ENCODE measurements at regions not wholly inside any gene's neighbourhood (a gene's known extent, or its start where the extent isn't known, plus 50 kb on each side); places are given as distances from the start of the nearest gene placed in this dataset.
A peak's percentile ranks its signal among the peaks of the same experiment; 100 is the strongest.
"Not testable (repeated sequence)": the region's sequence is repeated elsewhere in the genome, so short reads cannot be mapped to it uniquely, and the experiment has no call there.

GRCh38 chr18:53838746-53839145 is 385.7 kb downstream of the MBD2 start:
- H3K9ac ChIP-seq (ENCODE audit: extremely low read depth, low read length, poor library complexity, severe bottlenecking), result no peak overlapping the region
- DNase-seq, result no peak
- TF ChIP-seq CTCF (conservative IDR thresholded peaks at IDR 0.05), result no peak

GRCh38 chr18:53821141-53821540 is 403.3 kb downstream of the MBD2 start:
- H3K27ac ChIP-seq (ENCODE audit: low read depth, low read length); H3K4me1 Mint-ChIP-seq; H3K27ac Mint-ChIP-seq; H3K9me3 ChIP-seq (ENCODE audit: control insufficient read depth, low read length); H3K4me3 ChIP-seq (ENCODE audit: low read length); H3K27me3 Mint-ChIP-seq (ENCODE audit: insufficient read depth); H3K27me3 ChIP-seq (ENCODE audit: control insufficient read depth, insufficient read depth, low read length, poor library complexity, severe bottlenecking); H3K36me3 ChIP-seq (ENCODE audit: control insufficient read depth, insufficient read depth, low read length); H3K9ac ChIP-seq (ENCODE audit: extremely low read depth, low read length, poor library complexity, severe bottlenecking); H3K36me3 Mint-ChIP-seq (ENCODE audit: low read depth); H3K4me3 Mint-ChIP-seq; H3K4me1 ChIP-seq (ENCODE audit: control insufficient read depth, insufficient read depth, low read length): not testable (repeated sequence)
- WGBS, 2 experiments (ENCODE audit: insufficient coverage in 1 of 2, insufficient read length in 1 of 2), result 40 to 41% methylated on average over 1 of the region's 1 CpG
- DNase-seq, result peak; percentile 69
- peaks cover 19% of the 10 kb centered on the region for H3K9me3 Mint-ChIP-seq

More at GRCh38 chr18:53838746-53839145, 385.7 kb downstream of the MBD2 start:
- 94 to 95% methylated on average over 2 to 3 of the region's 4 CpGs for WGBS, 2 experiments (ENCODE audit: insufficient coverage in 1 of 2, insufficient read length in 1 of 2)
- no peak overlapping the region for H3K4me3 ChIP-seq (ENCODE audit: low read length)
- no peaks in the 10 kb centered on the region for H3K36me3 ChIP-seq (ENCODE audit: control insufficient read depth, insufficient read depth, low read length)
- no peak overlapping the region for H3K27ac ChIP-seq (ENCODE audit: low read depth, low read length)
- H3K9me3 ChIP-seq (ENCODE audit: control insufficient read depth, low read length), result peaks cover 22% of the 10 kb centered on the region
- no peaks in the 10 kb centered on the region for H3K4me1 ChIP-seq (ENCODE audit: control insufficient read depth, insufficient read depth, low read length)
- no peak overlapping the region for H3K27ac Mint-ChIP-seq
- no peaks in the 10 kb centered on the region for H3K27me3 Mint-ChIP-seq (ENCODE audit: insufficient read depth)
- H3K27me3 ChIP-seq (ENCODE audit: control insufficient read depth, insufficient read depth, low read length, poor library complexity, severe bottlenecking), result no peaks in the 10 kb centered on the region
- H3K4me1 Mint-ChIP-seq, result peaks cover 3% of the 10 kb centered on the region
- H3K9me3 Mint-ChIP-seq, result peaks cover 33% of the 10 kb centered on the region
- no peak overlapping the region for H3K4me3 Mint-ChIP-seq
- H3K36me3 Mint-ChIP-seq (ENCODE audit: low read depth), result no peaks in the 10 kb centered on the region

DNA sequence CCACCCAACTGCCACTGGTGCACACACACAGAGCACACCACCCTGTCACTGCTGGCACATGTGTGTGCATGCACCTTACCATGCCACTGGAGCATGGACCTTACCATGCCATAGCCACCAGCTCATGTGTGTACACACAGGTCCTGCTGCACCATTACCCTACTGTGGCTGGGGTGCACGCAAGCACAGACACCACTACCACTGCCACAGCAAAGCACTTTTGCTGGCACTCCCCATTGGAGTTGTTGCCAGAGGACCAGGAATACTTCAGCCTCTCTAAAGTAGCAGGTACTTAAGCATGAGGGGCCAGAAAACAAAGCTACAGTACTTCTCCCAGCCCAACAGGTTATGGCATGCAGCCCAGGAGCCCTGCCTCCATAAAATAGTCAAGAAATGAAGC is 404.8 kb downstream of the MBD2 start:
- no peak overlapping the region for H3K27ac Mint-ChIP-seq
- peaks cover 14% of the 10 kb centered on the region for H3K9me3 Mint-ChIP-seq
- H3K4me1 Mint-ChIP-seq, result peaks cover 10% of the 10 kb centered on the region
- WGBS, 2 experiments (ENCODE audit: insufficient coverage in 1 of 2, insufficient read length in 1 of 2), result 94% methylated on average over 1 of the region's 1 CpG; no CpG with 5 or more reads in 1 of the 2 experiments
- Histone ChIP-seq H3K9me3 (ENCODE audit: control insufficient read depth, low read length) (no peaks in the 10 kb centered on the region), H3K27ac (ENCODE audit: low read depth, low read length) (no peak overlapping the region), H3K4me3 (ENCODE audit: low read length) (no peak overlapping the region), H3K4me1 (ENCODE audit: control insufficient read depth, insufficient read depth, low read length) (peaks cover 5% of the 10 kb centered on the region), H3K36me3 (ENCODE audit: control insufficient read depth, insufficient read depth, low read length) (no peaks in the 10 kb centered on the region), H3K9ac (ENCODE audit: extremely low read depth, low read length, poor library complexity, severe bottlenecking) (no peak overlapping the region), H3K27me3 (ENCODE audit: control insufficient read depth, insufficient read depth, low read length, poor library complexity, severe bottlenecking) (no peaks in the 10 kb centered on the region)
- no peaks in the 10 kb centered on the region for H3K27me3 Mint-ChIP-seq (ENCODE audit: insufficient read depth)
- no peak for TF ChIP-seq CTCF (conservative IDR thresholded peaks at IDR 0.05)
- H3K36me3 Mint-ChIP-seq (ENCODE audit: low read depth), result no peaks in the 10 kb centered on the region
- no peak overlapping the region for H3K4me3 Mint-ChIP-seq
- DNase-seq, result no peak

DNA sequence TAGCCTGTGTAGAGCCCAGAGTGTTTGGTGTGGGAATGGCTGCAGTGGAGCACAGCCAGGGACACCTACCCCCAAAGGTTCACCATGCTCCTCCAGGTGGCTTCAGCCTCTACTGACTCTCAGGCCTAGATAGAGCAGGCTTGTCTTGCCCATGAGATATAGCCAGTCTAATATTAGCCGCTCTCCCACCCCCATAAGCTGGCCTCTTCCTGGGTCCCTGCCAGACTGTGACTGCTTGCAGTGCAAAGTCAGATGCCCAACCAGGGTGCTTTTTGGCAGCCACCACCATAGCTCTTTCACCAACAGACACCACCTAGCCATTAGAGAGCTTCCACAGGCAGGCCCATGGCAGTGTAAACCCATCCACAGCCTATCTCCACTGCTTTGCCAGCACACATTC is 405.3 kb downstream of the MBD2 start:
- no peak for TF ChIP-seq CTCF (conservative IDR thresholded peaks at IDR 0.05)
- Mint-ChIP-seq H3K27ac (no peak overlapping the region), H3K9me3 (peaks cover 13% of the 10 kb centered on the region), H3K36me3 (ENCODE audit: low read depth) (no peaks in the 10 kb centered on the region), H3K27me3 (ENCODE audit: insufficient read depth) (no peaks in the 10 kb centered on the region), H3K4me1 (peaks cover 10% of the 10 kb centered on the region), H3K4me3 (no peak overlapping the region)
- H3K4me3 ChIP-seq (ENCODE audit: low read length), result no peak overlapping the region
- H3K9ac ChIP-seq (ENCODE audit: extremely low read depth, low read length, poor library complexity, severe bottlenecking), result no peak overlapping the region
- no peak for DNase-seq
- 85 to 100% methylated on average over 1 of the region's 1 CpG for WGBS, 2 experiments (ENCODE audit: insufficient coverage in 1 of 2, insufficient read length in 1 of 2)
- H3K27me3 ChIP-seq (ENCODE audit: control insufficient read depth, insufficient read depth, low read length, poor library complexity, severe bottlenecking), result no peaks in the 10 kb centered on the region
- H3K36me3 ChIP-seq (ENCODE audit: control insufficient read depth, insufficient read depth, low read length), result no peaks in the 10 kb centered on the region
- peaks cover 5% of the 10 kb centered on the region for H3K4me1 ChIP-seq (ENCODE audit: control insufficient read depth, insufficient read depth, low read length)
- no peak overlapping the region for H3K27ac ChIP-seq (ENCODE audit: low read depth, low read length)
- no peaks in the 10 kb centered on the region for H3K9me3 ChIP-seq (ENCODE audit: control insufficient read depth, low read length)

All from endodermal cell (in vitro differentiated cells).